ENCODE measurements at regions not wholly inside any gene's neighbourhood (a gene's known extent, or its start where the extent isn't known, plus 50 kb on each side); places are given as distances from the start of the nearest gene placed in this dataset.
"Not testable (repeated sequence)": the region's sequence is repeated elsewhere in the genome, so short reads cannot be mapped to it uniquely, and the experiment has no call there.

DNA sequence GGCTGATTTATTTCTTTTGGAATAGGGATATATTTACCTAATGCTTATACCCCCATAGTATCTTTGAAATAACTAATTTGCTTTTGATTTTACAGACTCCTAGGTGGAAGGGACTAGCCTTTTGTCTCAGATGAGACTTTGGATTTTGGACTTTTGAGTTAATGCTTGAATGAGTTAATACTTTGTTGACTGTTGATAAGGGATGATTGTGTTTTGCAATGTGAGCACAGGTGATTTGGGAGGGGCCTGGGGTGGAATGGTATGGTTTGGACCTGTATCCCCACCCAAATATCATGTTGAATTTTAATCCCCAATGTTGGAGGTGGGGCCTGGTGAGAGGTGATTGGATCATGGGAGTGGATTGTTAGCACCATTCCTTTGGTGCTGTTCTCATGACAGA is 117.4 kb upstream of the ZC4H2 start:
- H3K9me3 ChIP-seq (ENCODE audit: control insufficient read depth, insufficient read depth, low read length) = peaks cover 13% of the 10 kb centered on the region
- no peak overlapping the region for H3K4me3 ChIP-seq (ENCODE audit: low read length)
- Mint-ChIP-seq H3K27me3 (ENCODE audit: low read depth in 2 of 2) (no peaks in the 10 kb centered on the region), H3K4me3 (no peak overlapping the region), H3K4me1 (no peaks in the 10 kb centered on the region), H3K36me3 (no peaks in the 10 kb centered on the region), H3K27ac (no peak overlapping the region), H3K9me3 (peaks cover 0 to 15% of the 10 kb centered on the region in 2 donors)
- intact Hi-C loops (cut with micrococcal nuclease) = no loop called here
- no peak for DNase-seq
- TF ChIP-seq, protein P1, sequence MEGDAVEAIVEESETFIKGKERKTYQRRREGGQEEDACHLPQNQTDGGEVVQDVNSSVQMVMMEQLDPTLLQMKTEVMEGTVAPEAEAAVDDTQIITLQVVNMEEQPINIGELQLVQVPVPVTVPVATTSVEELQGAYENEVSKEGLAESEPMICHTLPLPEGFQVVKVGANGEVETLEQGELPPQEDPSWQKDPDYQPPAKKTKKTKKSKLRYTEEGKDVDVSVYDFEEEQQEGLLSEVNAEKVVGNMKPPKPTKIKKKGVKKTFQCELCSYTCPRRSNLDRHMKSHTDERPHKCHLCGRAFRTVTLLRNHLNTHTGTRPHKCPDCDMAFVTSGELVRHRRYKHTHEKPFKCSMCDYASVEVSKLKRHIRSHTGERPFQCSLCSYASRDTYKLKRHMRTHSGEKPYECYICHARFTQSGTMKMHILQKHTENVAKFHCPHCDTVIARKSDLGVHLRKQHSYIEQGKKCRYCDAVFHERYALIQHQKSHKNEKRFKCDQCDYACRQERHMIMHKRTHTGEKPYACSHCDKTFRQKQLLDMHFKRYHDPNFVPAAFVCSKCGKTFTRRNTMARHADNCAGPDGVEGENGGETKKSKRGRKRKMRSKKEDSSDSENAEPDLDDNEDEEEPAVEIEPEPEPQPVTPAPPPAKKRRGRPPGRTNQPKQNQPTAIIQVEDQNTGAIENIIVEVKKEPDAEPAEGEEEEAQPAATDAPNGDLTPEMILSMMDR (IDR thresholded peaks at IDR 0.05) = no peak
- H3K27ac ChIP-seq (ENCODE audit: low read length) = no peak overlapping the region
- H3K36me3 ChIP-seq (ENCODE audit: control insufficient read depth, insufficient read depth, low read length) = no peaks in the 10 kb centered on the region
- ATAC-seq = no peak
- H3K27me3 ChIP-seq (ENCODE audit: control insufficient read depth, insufficient read depth, low read length) = no peaks in the 10 kb centered on the region
- H3K4me1 ChIP-seq (ENCODE audit: control insufficient read depth, insufficient read depth, low read length) = no peaks in the 10 kb centered on the region

DNA sequence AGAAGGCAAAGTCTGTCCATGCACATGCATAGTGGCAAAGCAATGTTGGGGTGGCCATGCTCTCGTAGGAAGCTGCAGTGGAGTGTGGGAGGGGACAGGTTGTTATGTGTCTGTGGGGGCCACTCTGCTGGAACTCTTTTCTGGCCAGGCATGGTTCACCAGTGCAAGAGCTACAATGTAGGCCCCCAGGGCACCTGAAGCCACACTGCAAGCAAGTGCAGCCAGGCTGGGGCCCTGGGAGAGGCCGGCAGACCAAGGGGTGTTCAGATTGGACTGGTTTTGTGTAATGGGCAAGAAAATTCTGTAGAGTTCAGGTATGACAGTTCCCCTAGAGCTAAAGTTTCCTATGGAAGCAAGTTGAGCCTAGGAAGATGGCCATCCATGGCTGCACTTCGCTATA is 97.0 kb upstream of the ZC4H2 start:
- Histone ChIP-seq H3K4me3 (ENCODE audit: low read length) (no peak overlapping the region), H3K27ac (ENCODE audit: low read length) (no peak overlapping the region), H3K9me3 (ENCODE audit: control insufficient read depth, insufficient read depth, low read length) (peaks cover 4% of the 10 kb centered on the region), H3K27me3 (ENCODE audit: control insufficient read depth, insufficient read depth, low read length) (no peaks in the 10 kb centered on the region), H3K4me1 (ENCODE audit: control insufficient read depth, insufficient read depth, low read length) (no peaks in the 10 kb centered on the region), H3K36me3 (ENCODE audit: control insufficient read depth, insufficient read depth, low read length) (peaks cover 4% of the 10 kb centered on the region)
- ATAC-seq (no peak), DNase-seq (no peak)
- 89% methylated on average over 3 of the region's 3 CpGs for WGBS (ENCODE audit: insufficient coverage)
- H3K36me3 Mint-ChIP-seq = peaks cover 31% of the 10 kb centered on the region
- intact Hi-C loops (cut with micrococcal nuclease) = no loop called here
- peaks cover 0 to 14% of the 10 kb centered on the region in 2 donors for H3K9me3 Mint-ChIP-seq
- no peak overlapping the region for H3K4me3 Mint-ChIP-seq
- no peak overlapping the region for H3K27ac Mint-ChIP-seq
- TF ChIP-seq, protein P1 (IDR thresholded peaks at IDR 0.05) = no peak
- no peaks in the 10 kb centered on the region for H3K4me1 Mint-ChIP-seq
- no peaks in the 10 kb centered on the region for H3K27me3 Mint-ChIP-seq (ENCODE audit: low read depth in 2 of 2)

DNA sequence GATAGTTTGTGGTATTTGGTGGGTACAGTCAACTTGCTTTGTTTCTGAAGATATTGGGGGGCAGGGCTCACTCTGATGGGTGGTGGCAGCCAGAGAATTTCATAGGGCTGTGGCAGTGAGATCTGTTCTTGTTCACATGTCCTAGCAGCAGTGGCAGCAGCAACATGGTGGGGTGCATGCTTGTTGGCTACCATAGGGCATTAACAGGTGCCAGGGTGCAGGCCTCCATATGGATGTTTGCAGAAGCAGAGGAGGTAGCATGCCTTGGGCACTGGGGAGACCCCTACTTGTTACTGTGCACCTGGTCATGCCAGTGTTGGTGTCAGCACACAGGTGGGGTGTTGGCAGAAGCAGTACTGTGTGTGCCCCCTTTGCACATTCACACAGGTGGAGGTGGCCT is 96.3 kb upstream of the ZC4H2 start:
- peaks cover 31% of the 10 kb centered on the region for H3K36me3 Mint-ChIP-seq
- no peaks in the 10 kb centered on the region for H3K27me3 ChIP-seq (ENCODE audit: control insufficient read depth, insufficient read depth, low read length)
- TF ChIP-seq, protein P1 (IDR thresholded peaks at IDR 0.05) = no peak
- intact Hi-C loops (cut with micrococcal nuclease) = no loop called here
- no peak overlapping the region for H3K4me3 Mint-ChIP-seq
- peaks cover 4% of the 10 kb centered on the region for H3K9me3 ChIP-seq (ENCODE audit: control insufficient read depth, insufficient read depth, low read length)
- H3K4me1 ChIP-seq (ENCODE audit: control insufficient read depth, insufficient read depth, low read length) = no peaks in the 10 kb centered on the region
- H3K9me3 Mint-ChIP-seq = peaks cover 0 to 10% of the 10 kb centered on the region in 2 donors
- ATAC-seq = no peak
- peaks cover 4% of the 10 kb centered on the region for H3K36me3 ChIP-seq (ENCODE audit: control insufficient read depth, insufficient read depth, low read length)
- H3K4me1 Mint-ChIP-seq = no peaks in the 10 kb centered on the region
- no peak overlapping the region for H3K27ac Mint-ChIP-seq
- DNase-seq = no peak
- H3K4me3 ChIP-seq (ENCODE audit: low read length) = no peak overlapping the region
- no peaks in the 10 kb centered on the region for H3K27me3 Mint-ChIP-seq (ENCODE audit: low read depth in 2 of 2)
- H3K27ac ChIP-seq (ENCODE audit: low read length) = no peak overlapping the region

- DNase-seq; H3K36me3 ChIP-seq (ENCODE audit: control insufficient read depth, insufficient read depth, low read length); H3K36me3 Mint-ChIP-seq; H3K27me3 Mint-ChIP-seq (ENCODE audit: low read depth in 2 of 2); H3K4me1 Mint-ChIP-seq; H3K9me3 ChIP-seq (ENCODE audit: control insufficient read depth, insufficient read depth, low read length); intact Hi-C loops (cut with micrococcal nuclease); H3K4me1 ChIP-seq (ENCODE audit: control insufficient read depth, insufficient read depth, low read length); H3K4me3 ChIP-seq (ENCODE audit: low read length); H3K4me3 Mint-ChIP-seq; ATAC-seq; H3K9me3 Mint-ChIP-seq; H3K27ac ChIP-seq (ENCODE audit: low read length); H3K27me3 ChIP-seq (ENCODE audit: control insufficient read depth, insufficient read depth, low read length); H3K27ac Mint-ChIP-seq: not testable (repeated sequence)
- WGBS (ENCODE audit: insufficient coverage) = 97% methylated on average over 14 of the region's 14 CpGs
Measured at GRCh38 chrX:65058626-65059025, 82.4 kb upstream of the ZC4H2 start.
